ENCODE measurements at regions not wholly inside any gene's neighbourhood (a gene's known extent, or its start where the extent isn't known, plus 50 kb on each side); places are given as distances from the start of the nearest gene placed in this dataset.
"Not testable (repeated sequence)": the region's sequence is repeated elsewhere in the genome, so short reads cannot be mapped to it uniquely, and the experiment has no call there.

- Histone ChIP-seq H3K27me3 (no peaks in the 10 kb centered on the region), H3K36me3 (no peaks in the 10 kb centered on the region), H3K9me3 (no peaks in the 10 kb centered on the region), H3K4me3 (no peak overlapping the region)
- no peak for DNase-seq
These were observed 121.7 kb upstream of the HAND2 start for GRCh38 chr4:173651651-173652282.

- no peaks in the 10 kb centered on the region for H3K27me3 ChIP-seq
- no peak for DNase-seq
- no peaks in the 10 kb centered on the region for H3K36me3 ChIP-seq
- no peak overlapping the region for H3K4me3 ChIP-seq
- H3K9me3 ChIP-seq: no peaks in the 10 kb centered on the region
These were observed 117.9 kb upstream of the HAND2 start for GRCh38 chr4:173647902-173648301.

DNA sequence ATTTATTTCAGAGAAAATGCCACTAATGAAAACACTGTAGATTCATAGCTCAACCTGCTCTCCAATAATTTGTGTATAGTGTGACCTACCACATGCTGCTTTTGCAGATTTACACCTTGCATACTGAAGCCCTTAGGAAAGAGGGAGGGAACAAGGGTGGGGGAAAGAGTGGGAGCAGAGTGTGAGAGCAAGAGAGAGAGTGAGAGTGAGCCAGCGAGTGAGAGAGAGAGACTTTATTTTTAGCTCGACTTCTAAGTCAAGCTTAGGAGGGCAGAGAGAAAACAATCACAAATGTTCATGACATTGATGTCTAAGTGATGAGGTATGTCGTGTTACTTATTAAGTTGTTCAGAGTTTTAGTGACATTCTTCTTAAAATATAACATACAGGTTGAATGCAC, 112.5 kb upstream of the HAND2 start:
- no peaks in the 10 kb centered on the region for H3K36me3 ChIP-seq
- no peaks in the 10 kb centered on the region for H3K9me3 ChIP-seq
- no peaks in the 10 kb centered on the region for H3K27me3 ChIP-seq
- no peak for DNase-seq
- H3K4me3 ChIP-seq: no peak overlapping the region

DNA sequence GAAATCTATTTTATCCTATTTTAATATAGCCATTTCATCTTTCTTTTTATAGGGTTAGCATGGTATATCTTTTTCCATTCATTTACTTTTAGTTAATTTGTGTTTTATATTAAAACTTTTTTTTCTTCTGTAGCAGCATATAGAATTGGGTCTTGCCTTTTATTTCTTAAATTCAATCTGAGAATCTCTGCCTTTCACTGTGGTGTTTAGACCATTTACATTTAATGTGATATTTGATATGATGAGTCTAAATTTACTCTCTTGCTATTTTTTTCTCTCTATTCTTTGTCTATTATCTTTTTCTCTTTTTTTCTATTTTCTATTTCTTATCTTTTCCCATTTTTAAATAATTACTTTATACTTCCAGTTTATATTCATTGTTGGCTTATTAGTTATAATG, 105.4 kb upstream of the HAND2 start:
- no peak for DNase-seq
- H3K27me3 ChIP-seq: no peaks in the 10 kb centered on the region
- H3K9me3 ChIP-seq: no peaks in the 10 kb centered on the region
- H3K4me3 ChIP-seq: no peak overlapping the region
- H3K36me3 ChIP-seq: no peaks in the 10 kb centered on the region

- Histone ChIP-seq H3K9me3 (peaks cover 1% of the 10 kb centered on the region; the same call in 1 of the 2 replicates), H3K27me3 (no peaks in the 10 kb centered on the region), H3K4me3 (no peak overlapping the region), H3K36me3 (no peaks in the 10 kb centered on the region)
- no peak for DNase-seq
These were observed 96.2 kb upstream of the HAND2 start for GRCh38 chr4:173626277-173626676.

DNA sequence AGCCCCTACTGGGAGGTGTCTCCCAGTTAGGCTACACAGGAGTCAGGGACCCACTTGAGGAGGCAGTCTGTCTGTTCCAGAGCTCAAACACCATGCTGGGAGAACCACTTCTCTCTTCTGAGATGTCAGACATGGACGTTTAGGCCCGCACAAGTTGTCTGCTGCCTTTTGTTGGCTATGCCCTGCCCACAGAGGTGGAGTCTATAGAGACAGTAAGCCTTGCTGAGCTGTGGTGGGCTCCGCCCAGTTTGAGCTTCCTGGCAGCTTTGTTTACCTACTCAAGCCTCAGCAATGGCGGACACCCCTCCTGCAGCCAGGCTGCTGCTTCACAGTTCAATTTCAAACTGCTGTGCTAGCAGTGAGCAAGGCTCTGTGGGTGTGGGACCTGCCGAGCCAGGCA, 88.6 kb upstream of the HAND2 start:
- not testable (repeated sequence) for DNase-seq, H3K27me3 ChIP-seq, H3K4me3 ChIP-seq, H3K36me3 ChIP-seq, H3K9me3 ChIP-seq

GRCh38 chr4:173609158-173609557, 79.1 kb upstream of the HAND2 start:
- Histone ChIP-seq H3K36me3 (no peaks in the 10 kb centered on the region), H3K9me3 (no peaks in the 10 kb centered on the region), H3K4me3 (no peak overlapping the region), H3K27me3 (no peaks in the 10 kb centered on the region)
- DNase-seq: no peak

DNA sequence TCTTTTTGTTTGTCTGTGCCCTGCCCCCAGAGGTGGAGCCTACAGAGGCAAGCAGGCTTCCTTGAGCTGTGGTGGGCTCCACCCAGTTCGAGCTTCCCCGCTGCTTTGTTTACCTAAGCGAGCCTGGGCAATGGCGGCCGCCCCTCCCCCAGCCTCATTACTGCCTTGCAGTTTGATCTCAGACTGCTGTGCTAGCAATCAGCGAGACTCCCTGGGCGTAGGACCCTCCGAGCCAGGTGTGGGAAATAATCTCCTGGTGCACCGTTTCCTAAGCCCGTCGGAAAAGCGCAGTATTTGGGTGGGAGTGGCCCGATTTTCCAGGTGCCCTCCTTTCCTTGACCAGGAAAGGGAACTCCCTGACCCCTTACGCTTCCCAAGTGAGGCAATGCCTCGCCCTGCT, 78.6 kb upstream of the HAND2 start:
- peak overlapping the region; percentile 13; the same call in 1 of the 2 replicates for H3K4me3 ChIP-seq

DNA sequence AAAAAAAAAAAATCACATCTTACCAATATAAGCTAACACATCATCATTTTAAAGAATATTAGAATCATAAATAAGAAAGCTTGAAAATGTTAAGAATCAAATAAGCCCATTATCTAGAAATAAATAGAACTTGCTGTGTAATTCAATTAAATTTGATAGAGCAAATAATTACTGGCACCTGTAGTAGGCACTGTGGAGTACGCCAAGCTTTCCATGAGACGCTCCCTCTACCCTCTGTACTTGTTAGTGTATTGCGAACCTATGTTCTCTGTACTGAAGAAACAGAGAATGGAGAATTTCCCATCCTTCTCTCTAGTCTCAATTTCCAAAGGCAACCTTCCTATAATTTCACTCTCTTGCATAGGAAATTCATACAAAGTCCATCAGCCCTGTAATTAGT, 61.7 kb upstream of the HAND2 start:
- no peak for DNase-seq
- Histone ChIP-seq H3K27me3 (no peaks in the 10 kb centered on the region), H3K9me3 (no peaks in the 10 kb centered on the region), H3K36me3 (no peaks in the 10 kb centered on the region), H3K4me3 (no peak overlapping the region)

More for the DNA sequence above, 78.6 kb upstream of the HAND2 start:
- not testable (repeated sequence) for DNase-seq, H3K9me3 ChIP-seq, H3K36me3 ChIP-seq, H3K27me3 ChIP-seq

DNA sequence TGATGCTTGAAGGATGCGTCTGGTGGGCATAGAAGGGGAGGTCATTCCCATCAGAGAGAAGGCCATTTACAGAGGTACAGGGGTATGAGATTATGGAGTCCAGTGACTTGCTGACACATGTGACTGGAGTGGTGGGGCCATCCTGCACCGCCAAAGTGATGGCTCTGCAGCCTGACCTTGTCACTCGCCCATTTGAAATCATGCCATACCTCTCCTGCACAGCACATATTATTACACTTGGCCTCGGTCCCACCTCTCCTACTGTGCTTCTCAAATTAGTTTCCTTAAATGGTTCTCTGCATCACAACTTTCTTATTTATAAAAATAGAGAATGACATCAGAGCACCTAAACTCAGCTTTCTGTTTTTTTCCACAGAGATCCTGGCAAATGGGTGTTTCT, 60.7 kb upstream of the HAND2 start:
- no peaks in the 10 kb centered on the region for H3K9me3 ChIP-seq
- DNase-seq: no peak
- H3K27me3 ChIP-seq: no peaks in the 10 kb centered on the region
- no peak overlapping the region for H3K4me3 ChIP-seq
- no peaks in the 10 kb centered on the region for H3K36me3 ChIP-seq

- Histone ChIP-seq H3K27me3 (no peaks in the 10 kb centered on the region), H3K36me3 (no peaks in the 10 kb centered on the region), H3K4me3 (no peak overlapping the region), H3K9me3 (no peaks in the 10 kb centered on the region)
- DNase-seq: no peak
These were observed 56.0 kb upstream of the HAND2 start for GRCh38 chr4:173585876-173586572.

- no peaks in the 10 kb centered on the region for H3K36me3 ChIP-seq
- no peaks in the 10 kb centered on the region; the same call in 1 of the 2 replicates for H3K27me3 ChIP-seq
- H3K4me3 ChIP-seq: no peak overlapping the region
- DNase-seq: no peak
- no peaks in the 10 kb centered on the region for H3K9me3 ChIP-seq
These were observed 54.5 kb upstream of the HAND2 start for GRCh38 chr4:173584506-173584905.

Data from MG63 (cell line).